ENCODE measurements at regions not wholly inside any gene's neighbourhood (a gene's known extent, or its start where the extent isn't known, plus 50 kb on each side); places are given as distances from the start of the nearest gene placed in this dataset.

- no peak for DNase-seq (ENCODE audit: extremely low read depth in 1 of 4, low spot score in 3 of 4)
- Histone ChIP-seq H3K27me3 (ENCODE audit: control insufficient read depth in 2 of 2, insufficient read depth in 2 of 2, low read length in 2 of 2) (peaks cover 0 to 18% of the 10 kb centered on the region in 2 experiments; a peak in 2 of 5 replicates), H3K4me2 (ENCODE audit: insufficient read depth, low read length) (no peak overlapping the region), H3K27ac (ENCODE audit: extremely low read depth, low read depth, low read length) (no peak overlapping the region), H4K20me1 (replicated peaks; ENCODE audit: control insufficient read depth, insufficient read depth, low read length) (no peaks in the 10 kb centered on the region), H3K9me3 (replicated peaks; ENCODE audit: control insufficient read depth, insufficient read depth, low read depth, low read length) (no peaks in the 10 kb centered on the region), H3K9me1 (ENCODE audit: control insufficient read depth, insufficient read depth, low read length) (no peaks in the 10 kb centered on the region), H3K9ac (ENCODE audit: insufficient read depth in 1 of 2, low read depth in 2 of 2, low read length in 2 of 2) (no peak overlapping the region), H3K4me3 (no peak overlapping the region), H3K4me1 (replicated peaks in 1 of 2; ENCODE audit: control insufficient read depth in 2 of 2, insufficient read depth in 2 of 2, low read length in 2 of 2) (no peaks in the 10 kb centered on the region; a peak in 2 of 5 replicates), H3K79me2 (ENCODE audit: control insufficient read depth, insufficient read depth, low read length) (no peaks in the 10 kb centered on the region), H3K36me3 (ENCODE audit: control insufficient read depth, insufficient read depth, low read length) (no peaks in the 10 kb centered on the region), H2AFZ (ENCODE audit: low read depth, low read length) (no peak overlapping the region)
- WGBS (ENCODE audit: insufficient coverage, low coverage, missing lambda C conversion rate), result 0% methylated on average over 5 of the region's 5 CpGs
- intact Hi-C loops (cut with micrococcal nuclease), result no loop called here
- ATAC-seq, result no peak
- in situ Hi-C loops (cut with MboI), result no loop called here
- TF ChIP-seq CTCFL (IDR thresholded peaks at IDR 0.05; ENCODE audit: borderline replicate concordance, insufficient read depth, low read depth, low read length, poor library complexity, severe bottlenecking) (no peak), LEF1 (IDR thresholded peaks at IDR 0.05) (no peak), HNRNPUL1 (IDR thresholded peaks at IDR 0.05; ENCODE audit: low read length) (no peak), MEIS2 (IDR thresholded peaks at IDR 0.05; ENCODE audit: partially characterized antibody) (no peak), ILF3 (IDR thresholded peaks at IDR 0.05; ENCODE audit: borderline replicate concordance) (no peak), HSF4 (CRISPR knock-in tag; IDR thresholded peaks at IDR 0.05; ENCODE audit: borderline replicate concordance) (no peak), PHB (CRISPR knock-in tag; IDR thresholded peaks at IDR 0.05) (no peak), TCF3 (CRISPR knock-in tag; IDR thresholded peaks at IDR 0.05) (no peak), MTA2 (IDR thresholded peaks at IDR 0.05; ENCODE audit: low read depth) (no peak), ZNF224 (CRISPR knock-in tag; IDR thresholded peaks at IDR 0.05) (no peak), ARID3B (CRISPR knock-in tag; IDR thresholded peaks at IDR 0.05; ENCODE audit: borderline replicate concordance) (no peak)
- BruUV-seq (replicated peaks), result no TSS peak
- ChIA-PET POLR2A (interaction anchor here (0.6 kb wide), 2 partner anchors 15 to 17 kb away, joined by 3 read pairs; no protein-coding TSS in a partner anchor), CTCF (ENCODE audit: low intra/inter-chr PET ratio) (no interaction called here)
- no peak for FAIRE-seq
Measured at GRCh38 chr11:70785372-70785771, 387.0 kb downstream of the CTTN start.

Data from K562 (cell line).